GM10266 (cell line): ENCODE measurements at regions not wholly inside any gene's neighbourhood (a gene's known extent, or its start where the extent isn't known, plus 50 kb on each side); places are given as distances from the start of the nearest gene placed in this dataset.

Experiments
- DNase-seq: peaks from one replicate; pipeline ENCODE4 v3.0.0; 2012; ENCODE audit errors: extremely low spot score
- CTCF ChIP-seq: IDR thresholded peaks from 2 replicates; pipeline ENCODE4 v1.5.1; 2012; ENCODE audit warnings: mild to moderate bottlenecking, low read depth; ENCODE audit not compliant: control insufficient read depth, insufficient read depth; ENCODE audit errors: missing control alignments

GRCh38 chr4:181677621-181678020, 565.6 kb upstream of the TENM3 start:
- DNase-seq = no peak
- no peak for TF ChIP-seq CTCF

GRCh38 chr4:181679754-181680153, 563.4 kb upstream of the TENM3 start:
- DNase-seq = no peak
- no peak for TF ChIP-seq CTCF

- TF ChIP-seq CTCF = no peak
- no peak for DNase-seq
Measured at GRCh38 chr4:181682367-181683047, 560.7 kb upstream of the TENM3 start.

GRCh38 chr4:181684310-181684709, 558.9 kb upstream of the TENM3 start:
- no peak for TF ChIP-seq CTCF
- DNase-seq = no peak

- TF ChIP-seq CTCF = no peak
Measured at GRCh38 chr4:181685461-181685860, 557.7 kb upstream of the TENM3 start.

GRCh38 chr4:181685911-181686310, 557.3 kb upstream of the TENM3 start:
- DNase-seq = no peak

More at GRCh38 chr4:181685461-181685860, 557.7 kb upstream of the TENM3 start:
- no peak for DNase-seq

More at GRCh38 chr4:181685911-181686310, 557.3 kb upstream of the TENM3 start:
- TF ChIP-seq CTCF = no peak
